ENCODE measurements at regions not wholly inside any gene's neighbourhood (a gene's known extent, or its start where the extent isn't known, plus 50 kb on each side); places are given as distances from the start of the nearest gene placed in this dataset.
"Not testable (repeated sequence)": the region's sequence is repeated elsewhere in the genome, so short reads cannot be mapped to it uniquely, and the experiment has no call there.

DNA sequence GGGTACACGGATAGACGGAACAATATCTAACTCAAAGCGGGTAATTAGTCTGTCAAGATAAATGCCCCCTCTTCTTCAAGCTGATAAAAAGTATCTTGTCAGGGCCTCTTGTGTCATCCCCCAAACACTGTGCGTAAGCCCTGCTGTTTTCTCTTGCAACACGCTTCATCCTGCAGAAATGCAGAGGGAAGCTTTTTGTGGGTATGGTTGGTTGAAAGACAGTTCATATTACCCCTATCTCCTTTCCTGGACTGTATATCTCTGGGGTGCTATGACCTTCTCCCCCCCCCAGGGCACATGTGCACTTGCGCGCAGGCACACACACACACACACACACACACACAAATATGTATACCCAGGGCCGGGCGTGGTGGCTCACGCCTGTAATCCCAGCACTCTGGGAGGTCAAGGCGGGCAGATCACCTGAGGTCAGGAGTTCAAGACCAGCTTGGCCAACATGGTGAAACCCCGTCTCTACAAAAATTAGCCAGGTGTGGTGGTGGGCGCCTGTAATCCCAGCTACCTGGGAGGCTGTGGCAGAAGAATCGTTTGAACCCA lies 143.6 kb upstream of the CITED2 start:
- H3K9me3 ChIP-seq (ENCODE audit: insufficient read depth, low read depth, low read length); H3K27ac ChIP-seq (ENCODE audit: low read depth, low read length); H3K4me3 ChIP-seq (ENCODE audit: low read length); H3K27me3 ChIP-seq (ENCODE audit: insufficient read depth, low read length); H3K9ac ChIP-seq (ENCODE audit: low read depth, low read length); H3K36me3 ChIP-seq (ENCODE audit: insufficient read depth, low read length); H3K4me1 ChIP-seq (ENCODE audit: insufficient read depth, low read length): not testable (repeated sequence)
- 87% methylated on average over 14 of the region's 14 CpGs for WGBS

DNA sequence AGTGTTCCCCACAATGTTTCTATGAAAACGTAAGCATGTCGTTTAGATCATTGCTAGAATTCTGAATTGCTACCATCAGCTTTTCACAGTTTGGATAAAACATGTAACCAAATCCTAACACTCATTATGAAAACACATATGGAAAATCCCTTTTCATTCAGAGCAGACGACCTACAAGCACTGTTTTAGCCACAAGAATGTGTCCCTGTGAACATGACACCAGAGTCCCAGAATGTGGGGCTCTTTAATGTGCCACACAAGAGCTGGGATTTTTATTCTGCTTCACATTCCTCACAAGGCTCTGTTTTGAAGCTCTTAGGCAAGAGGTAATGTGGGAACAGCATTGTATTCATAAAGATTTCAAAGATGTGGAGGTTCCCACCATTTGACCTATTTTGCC lies 141.1 kb upstream of the CITED2 start:
- H3K4me1 ChIP-seq (ENCODE audit: insufficient read depth, low read length): no peaks in the 10 kb centered on the region
- no peaks in the 10 kb centered on the region for H3K27me3 ChIP-seq (ENCODE audit: insufficient read depth, low read length)
- no peak overlapping the region for H3K9ac ChIP-seq (ENCODE audit: low read depth, low read length)
- 81% methylated on average over 3 of the region's 3 CpGs for WGBS
- no peaks in the 10 kb centered on the region for H3K36me3 ChIP-seq (ENCODE audit: insufficient read depth, low read length)
- H3K4me3 ChIP-seq (ENCODE audit: low read length): no peak overlapping the region
- H3K9me3 ChIP-seq (ENCODE audit: insufficient read depth, low read depth, low read length): no peaks in the 10 kb centered on the region
- no peak overlapping the region for H3K27ac ChIP-seq (ENCODE audit: low read depth, low read length)

DNA sequence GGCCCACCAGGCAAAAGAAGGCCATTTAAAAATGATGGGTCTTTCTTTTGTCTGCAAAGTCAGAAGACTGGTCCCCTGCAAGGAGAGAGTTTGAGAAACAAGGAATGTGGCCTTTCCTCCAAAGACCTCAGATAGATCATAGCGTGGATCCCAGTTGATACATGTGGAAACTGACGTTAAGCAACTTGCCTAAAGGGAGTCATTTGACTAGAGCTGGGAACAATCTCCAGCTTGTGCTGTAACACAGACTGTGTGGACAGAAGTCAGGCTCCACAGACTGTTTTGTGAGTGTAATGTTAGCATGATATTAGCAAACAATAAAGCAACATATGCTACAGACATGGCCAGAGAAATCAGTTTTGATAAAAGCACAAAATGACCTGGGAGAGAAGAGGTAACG lies 140.4 kb upstream of the CITED2 start:
- H3K9ac ChIP-seq (ENCODE audit: low read depth, low read length): no peak overlapping the region

DNA sequence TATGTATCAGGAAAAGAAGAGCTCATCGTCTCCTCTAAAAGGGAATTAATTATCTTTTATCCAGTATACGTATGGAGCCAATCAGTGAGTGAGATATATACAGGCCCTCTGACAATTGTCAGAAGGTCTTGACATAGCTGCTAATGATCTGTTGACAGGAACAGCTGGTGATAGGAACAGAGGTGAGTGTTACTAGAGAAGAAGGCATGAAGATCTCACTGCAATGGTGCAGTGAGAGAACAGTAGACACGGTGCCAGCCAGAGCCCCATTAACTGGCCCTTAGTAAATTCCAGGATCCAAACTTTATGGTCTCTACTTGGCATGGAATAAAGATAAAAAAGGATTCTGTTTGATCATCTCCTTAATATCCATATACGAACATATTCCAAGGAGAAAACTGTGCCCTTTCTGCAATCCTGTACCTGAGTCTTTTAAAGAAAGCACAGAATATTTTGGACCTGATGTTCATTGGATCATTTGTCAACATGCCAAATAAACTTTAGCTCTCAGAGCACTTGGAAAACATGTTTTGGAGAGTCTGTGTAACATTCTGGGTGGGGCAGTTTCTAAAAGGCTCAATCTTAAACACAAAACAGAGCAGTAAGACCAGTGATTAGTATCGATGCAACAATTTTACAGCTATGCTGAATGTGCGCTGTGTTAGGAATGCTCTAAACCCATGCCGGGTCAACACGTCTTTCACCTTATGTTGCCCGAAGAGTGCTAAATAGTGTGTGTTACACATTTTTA lies 135.8 kb upstream of the CITED2 start:
- no peak overlapping the region for H3K9ac ChIP-seq (ENCODE audit: low read depth, low read length)
- H3K27me3 ChIP-seq (ENCODE audit: insufficient read depth, low read length): no peaks in the 10 kb centered on the region
- no peaks in the 10 kb centered on the region for H3K9me3 ChIP-seq (ENCODE audit: insufficient read depth, low read depth, low read length)
- no peak overlapping the region for H3K27ac ChIP-seq (ENCODE audit: low read depth, low read length)
- no peaks in the 10 kb centered on the region for H3K4me1 ChIP-seq (ENCODE audit: insufficient read depth, low read length)
- H3K4me3 ChIP-seq (ENCODE audit: low read length): no peak overlapping the region
- WGBS: 93% methylated on average over 9 of the region's 9 CpGs
- no peaks in the 10 kb centered on the region for H3K36me3 ChIP-seq (ENCODE audit: insufficient read depth, low read length)

More for the DNA sequence above, 140.4 kb upstream of the CITED2 start:
- H3K4me1 ChIP-seq (ENCODE audit: insufficient read depth, low read length): no peaks in the 10 kb centered on the region
- H3K36me3 ChIP-seq (ENCODE audit: insufficient read depth, low read length): no peaks in the 10 kb centered on the region
- no peaks in the 10 kb centered on the region for H3K27me3 ChIP-seq (ENCODE audit: insufficient read depth, low read length)
- H3K9me3 ChIP-seq (ENCODE audit: insufficient read depth, low read depth, low read length): no peaks in the 10 kb centered on the region
- no peak overlapping the region for H3K4me3 ChIP-seq (ENCODE audit: low read length)
- no peak overlapping the region for H3K27ac ChIP-seq (ENCODE audit: low read depth, low read length)
- WGBS: 66% methylated on average over 3 of the region's 3 CpGs

DNA sequence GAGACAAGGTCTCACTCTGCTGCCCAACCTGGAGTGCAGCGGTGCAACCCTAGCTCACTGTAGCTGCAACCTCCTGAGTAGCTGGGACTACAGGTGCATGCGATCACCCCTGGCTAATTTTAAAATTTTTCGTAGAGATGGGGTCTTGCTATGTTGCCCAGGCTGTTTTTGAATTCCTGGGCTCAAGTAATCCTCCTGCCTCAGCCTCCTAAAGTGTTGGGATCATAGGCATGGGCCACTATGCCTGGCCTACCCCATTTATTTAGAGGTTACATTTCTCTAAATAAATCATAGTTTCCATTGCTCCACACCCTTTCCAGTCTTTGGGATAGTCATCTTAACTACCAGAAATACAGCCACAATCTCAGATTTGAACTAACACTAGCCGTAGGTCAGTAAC lies 134.7 kb upstream of the CITED2 start:
- no peak overlapping the region for H3K9ac ChIP-seq (ENCODE audit: low read depth, low read length)
- H3K9me3 ChIP-seq (ENCODE audit: insufficient read depth, low read depth, low read length): no peaks in the 10 kb centered on the region
- no peaks in the 10 kb centered on the region for H3K4me1 ChIP-seq (ENCODE audit: insufficient read depth, low read length)
- 94% methylated on average over 4 of the region's 4 CpGs for WGBS
- no peak overlapping the region for H3K4me3 ChIP-seq (ENCODE audit: low read length)
- no peak overlapping the region for H3K27ac ChIP-seq (ENCODE audit: low read depth, low read length)
- no peaks in the 10 kb centered on the region for H3K36me3 ChIP-seq (ENCODE audit: insufficient read depth, low read length)
- no peaks in the 10 kb centered on the region for H3K27me3 ChIP-seq (ENCODE audit: insufficient read depth, low read length)

DNA sequence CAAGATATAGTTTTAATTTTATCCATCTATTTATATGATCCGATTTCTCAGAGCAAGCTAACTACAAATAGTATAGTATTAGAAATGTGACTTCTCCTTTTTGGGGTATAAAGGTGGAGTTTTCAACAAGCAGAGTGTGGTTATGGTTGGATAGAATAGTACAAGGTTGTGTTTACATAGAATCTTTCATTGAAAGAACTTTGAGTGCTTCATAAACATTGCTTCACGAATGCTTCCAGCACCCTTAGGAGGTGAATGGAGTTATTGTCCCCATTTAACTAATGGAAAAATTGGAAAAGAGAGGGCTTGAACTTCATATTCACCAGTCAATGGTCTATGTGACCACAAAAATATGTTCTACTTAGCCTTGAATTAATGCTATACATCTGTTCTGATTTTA lies 134.1 kb upstream of the CITED2 start:
- no peak overlapping the region for H3K4me3 ChIP-seq (ENCODE audit: low read length)
- 94% methylated on average over 1 of the region's 2 CpGs for WGBS

DNA sequence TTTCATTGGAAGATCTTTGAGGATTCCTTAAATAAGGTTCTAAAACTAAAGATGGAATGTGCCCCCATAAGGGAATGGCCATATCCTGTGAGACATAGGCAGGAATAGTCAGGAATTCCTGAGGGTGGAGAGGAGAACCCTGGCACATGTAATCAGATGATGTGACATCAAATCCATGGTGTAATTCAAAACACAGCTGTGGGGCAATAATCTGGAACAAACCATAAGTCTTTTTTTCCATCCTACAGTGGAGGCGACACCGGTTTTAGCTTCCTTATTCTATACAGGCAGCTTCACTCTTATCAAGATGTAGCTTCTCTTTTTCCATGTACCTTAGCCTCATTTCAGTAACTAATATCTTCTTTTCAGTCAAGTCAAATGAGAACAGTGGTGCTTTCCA lies 133.6 kb upstream of the CITED2 start:
- no peak overlapping the region for H3K9ac ChIP-seq (ENCODE audit: low read depth, low read length)
- no peak overlapping the region for H3K27ac ChIP-seq (ENCODE audit: low read depth, low read length)
- no peak overlapping the region for H3K4me3 ChIP-seq (ENCODE audit: low read length)
- 97% methylated on average over 2 of the region's 2 CpGs for WGBS
- no peaks in the 10 kb centered on the region for H3K27me3 ChIP-seq (ENCODE audit: insufficient read depth, low read length)
- H3K9me3 ChIP-seq (ENCODE audit: insufficient read depth, low read depth, low read length): no peaks in the 10 kb centered on the region
- no peaks in the 10 kb centered on the region for H3K36me3 ChIP-seq (ENCODE audit: insufficient read depth, low read length)
- no peaks in the 10 kb centered on the region for H3K4me1 ChIP-seq (ENCODE audit: insufficient read depth, low read length)

More for the DNA sequence above, 134.1 kb upstream of the CITED2 start:
- Histone ChIP-seq H3K27me3 (ENCODE audit: insufficient read depth, low read length) (no peaks in the 10 kb centered on the region), H3K4me1 (ENCODE audit: insufficient read depth, low read length) (no peaks in the 10 kb centered on the region), H3K27ac (ENCODE audit: low read depth, low read length) (no peak overlapping the region), H3K9ac (ENCODE audit: low read depth, low read length) (no peak overlapping the region), H3K36me3 (ENCODE audit: insufficient read depth, low read length) (no peaks in the 10 kb centered on the region), H3K9me3 (ENCODE audit: insufficient read depth, low read depth, low read length) (no peaks in the 10 kb centered on the region)

DNA sequence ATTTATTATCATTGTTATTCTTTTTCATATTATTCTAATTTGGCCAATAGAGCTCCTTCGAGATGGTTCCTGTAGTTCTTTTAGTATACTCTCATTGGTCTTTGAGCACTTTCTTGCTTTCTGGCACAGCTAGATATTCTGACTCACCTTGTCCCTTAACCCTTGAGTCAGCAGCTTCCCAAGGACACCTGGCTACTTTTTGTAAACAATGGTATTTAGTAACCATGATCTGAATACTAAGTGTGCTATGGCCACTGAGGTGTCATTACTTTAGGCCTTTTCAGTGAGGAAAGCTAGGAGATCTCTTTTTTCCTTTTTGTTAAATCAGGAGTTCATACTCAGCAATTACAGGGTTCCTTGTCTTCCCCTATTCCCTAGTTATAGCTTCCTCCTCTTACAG lies 126.5 kb upstream of the CITED2 start:
- Histone ChIP-seq H3K36me3 (ENCODE audit: insufficient read depth, low read length) (no peaks in the 10 kb centered on the region), H3K9me3 (ENCODE audit: insufficient read depth, low read depth, low read length) (peaks cover 5% of the 10 kb centered on the region; the same call in 1 of the 2 replicates), H3K9ac (ENCODE audit: low read depth, low read length) (no peak overlapping the region), H3K4me1 (ENCODE audit: insufficient read depth, low read length) (peaks cover 5% of the 10 kb centered on the region; the same call in 1 of the 2 replicates), H3K27ac (ENCODE audit: low read depth, low read length) (no peak overlapping the region), H3K4me3 (ENCODE audit: low read length) (no peak overlapping the region), H3K27me3 (ENCODE audit: insufficient read depth, low read length) (no peaks in the 10 kb centered on the region)
- WGBS: 96% methylated on average over 1 of the region's 1 CpG

DNA sequence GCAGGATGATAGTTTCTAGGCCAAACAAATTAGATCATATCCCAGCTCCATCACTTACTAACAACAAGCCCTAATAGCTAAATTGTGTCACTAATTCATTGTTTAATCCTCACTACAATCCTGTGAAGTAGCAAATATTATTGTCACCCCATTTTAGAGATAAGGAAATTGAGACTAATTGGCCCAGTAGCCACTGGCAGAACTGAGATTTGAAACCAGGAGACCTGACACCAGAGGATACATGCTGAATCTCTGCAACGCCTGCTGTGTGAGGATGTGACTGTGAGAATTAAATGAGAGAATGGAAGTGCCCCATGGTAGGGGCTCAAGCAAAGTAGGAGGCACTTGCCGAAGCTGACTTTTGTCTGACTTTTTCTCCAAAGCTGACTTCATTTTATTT lies 124.3 kb upstream of the CITED2 start:
- no peaks in the 10 kb centered on the region for H3K27me3 ChIP-seq (ENCODE audit: insufficient read depth, low read length)
- H3K4me1 ChIP-seq (ENCODE audit: insufficient read depth, low read length): peaks cover 5% of the 10 kb centered on the region; the same call in 1 of the 2 replicates
- H3K36me3 ChIP-seq (ENCODE audit: insufficient read depth, low read length): no peaks in the 10 kb centered on the region
- no peak overlapping the region for H3K4me3 ChIP-seq (ENCODE audit: low read length)
- H3K27ac ChIP-seq (ENCODE audit: low read depth, low read length): no peak overlapping the region
- peaks cover 5% of the 10 kb centered on the region; the same call in 1 of the 2 replicates for H3K9me3 ChIP-seq (ENCODE audit: insufficient read depth, low read depth, low read length)
- 75% methylated on average over 2 of the region's 2 CpGs for WGBS
- H3K9ac ChIP-seq (ENCODE audit: low read depth, low read length): no peak overlapping the region

DNA sequence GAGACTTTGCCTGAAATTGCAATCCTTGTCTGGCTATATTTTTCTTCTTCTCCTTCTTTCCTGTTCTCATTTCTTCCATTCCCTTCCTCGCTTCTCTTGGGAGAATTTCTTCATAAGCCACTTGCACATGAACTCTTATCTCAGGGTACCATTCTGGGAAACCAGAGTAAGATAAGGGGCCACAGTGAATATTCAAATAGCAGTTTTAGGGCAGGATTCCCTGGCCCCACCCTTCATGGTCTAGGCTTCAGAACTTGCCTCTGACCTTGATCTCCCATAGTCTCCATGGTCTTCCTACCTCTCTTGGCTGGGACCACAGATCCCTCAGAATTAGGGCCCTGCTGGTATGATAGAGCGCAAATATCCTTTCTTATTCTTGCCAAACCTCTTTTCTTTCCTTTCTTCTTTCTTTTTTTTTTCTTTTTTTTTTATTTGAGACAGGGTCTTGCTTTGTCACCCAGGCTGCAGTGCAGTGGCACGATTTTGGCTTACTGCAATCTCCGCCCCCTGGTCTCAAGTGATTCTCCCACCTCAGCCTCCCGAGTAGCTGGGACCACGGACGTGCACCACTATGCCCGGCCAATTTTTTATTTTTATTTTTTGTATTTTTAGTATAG lies 123.0 kb upstream of the CITED2 start:
- Histone ChIP-seq H3K27ac (ENCODE audit: low read depth, low read length) (no peak overlapping the region), H3K9ac (ENCODE audit: low read depth, low read length) (no peak overlapping the region), H3K36me3 (ENCODE audit: insufficient read depth, low read length) (no peaks in the 10 kb centered on the region), H3K4me1 (ENCODE audit: insufficient read depth, low read length) (peaks cover 5% of the 10 kb centered on the region; the same call in 1 of the 2 replicates), H3K9me3 (ENCODE audit: insufficient read depth, low read depth, low read length) (peaks cover 5% of the 10 kb centered on the region; the same call in 1 of the 2 replicates), H3K4me3 (ENCODE audit: low read length) (no peak overlapping the region), H3K27me3 (ENCODE audit: insufficient read depth, low read length) (no peaks in the 10 kb centered on the region)
- WGBS: 98% methylated on average over 8 of the region's 8 CpGs

DNA sequence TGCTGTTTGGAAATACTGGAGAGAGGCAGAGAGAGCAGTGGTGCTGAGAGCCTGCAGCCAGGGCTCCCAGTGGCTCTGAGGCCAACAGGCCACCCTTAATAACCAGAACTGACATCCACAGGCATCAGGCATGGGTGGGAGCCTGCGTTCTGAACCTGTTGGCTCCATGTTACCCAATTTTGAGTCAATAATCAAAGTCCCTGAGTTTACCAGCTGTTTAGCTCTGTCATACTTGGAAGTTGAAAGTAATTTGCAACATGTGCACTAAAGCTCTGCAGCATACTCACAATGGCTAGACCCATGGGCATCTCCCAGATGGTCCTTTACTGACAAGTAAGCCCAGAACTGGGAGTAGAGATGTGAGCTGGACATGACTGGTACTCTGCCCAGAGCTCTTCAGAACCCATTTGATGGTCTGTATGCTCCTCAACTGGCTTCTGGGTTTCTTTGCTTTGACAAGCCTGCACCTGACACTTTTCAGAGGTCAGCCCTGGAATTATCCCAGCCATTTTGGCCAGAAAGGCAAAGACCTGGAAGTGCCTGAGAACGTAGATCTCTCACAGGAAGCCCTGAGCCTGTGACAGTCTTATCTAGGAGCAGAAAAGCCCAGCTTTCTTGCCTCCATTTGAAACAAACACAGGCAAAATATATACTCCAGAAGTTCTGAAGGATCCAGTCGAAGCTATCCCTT lies 122.4 kb upstream of the CITED2 start:
- WGBS: 90% methylated on average over 3 of the region's 3 CpGs
- no peak overlapping the region for H3K9ac ChIP-seq (ENCODE audit: low read depth, low read length)
- no peak overlapping the region for H3K4me3 ChIP-seq (ENCODE audit: low read length)
- H3K27ac ChIP-seq (ENCODE audit: low read depth, low read length): no peak overlapping the region
- H3K27me3 ChIP-seq (ENCODE audit: insufficient read depth, low read length): no peaks in the 10 kb centered on the region
- peaks cover 5% of the 10 kb centered on the region; the same call in 1 of the 2 replicates for H3K9me3 ChIP-seq (ENCODE audit: insufficient read depth, low read depth, low read length)
- H3K36me3 ChIP-seq (ENCODE audit: insufficient read depth, low read length): no peaks in the 10 kb centered on the region
- peaks cover 5% of the 10 kb centered on the region; the same call in 1 of the 2 replicates for H3K4me1 ChIP-seq (ENCODE audit: insufficient read depth, low read length)
